NCI-H2171 treated with DMSO at 0.1 percent for 48 hours (cell line): ENCODE measurements at regions not wholly inside any gene's neighbourhood (a gene's known extent, or its start where the extent isn't known, plus 50 kb on each side); places are given as distances from the start of the nearest gene placed in this dataset.
"Not testable (repeated sequence)": the region's sequence is repeated elsewhere in the genome, so short reads cannot be mapped to it uniquely, and the experiment has no call there.

Experiments
- DNase-seq: peaks from one replicate; lab custom pipeline; 2025; lab: John Stamatoyannopoulos, UW

DNA sequence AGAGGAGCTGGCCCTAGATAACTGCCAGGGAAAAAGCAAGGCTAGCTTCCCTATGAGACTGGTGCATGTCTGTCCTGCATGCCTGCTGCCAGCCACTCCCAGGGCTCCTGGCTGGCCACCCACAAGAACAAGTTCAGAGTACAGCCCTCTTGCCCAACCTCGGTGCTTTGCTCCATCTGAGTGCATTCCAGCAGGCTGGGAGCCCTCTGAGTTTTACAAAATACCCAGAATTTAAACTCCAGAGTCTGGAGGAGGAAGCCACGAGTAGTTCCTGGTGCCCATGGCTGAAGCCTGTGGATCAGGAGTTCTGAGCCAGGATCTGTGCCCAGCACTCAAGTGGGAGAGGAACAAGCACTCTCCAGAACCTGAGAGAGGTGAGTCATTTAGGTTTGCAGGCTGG lies 111.6 kb downstream of the MAGEE2 start:
- DNase-seq = no peak

DNA sequence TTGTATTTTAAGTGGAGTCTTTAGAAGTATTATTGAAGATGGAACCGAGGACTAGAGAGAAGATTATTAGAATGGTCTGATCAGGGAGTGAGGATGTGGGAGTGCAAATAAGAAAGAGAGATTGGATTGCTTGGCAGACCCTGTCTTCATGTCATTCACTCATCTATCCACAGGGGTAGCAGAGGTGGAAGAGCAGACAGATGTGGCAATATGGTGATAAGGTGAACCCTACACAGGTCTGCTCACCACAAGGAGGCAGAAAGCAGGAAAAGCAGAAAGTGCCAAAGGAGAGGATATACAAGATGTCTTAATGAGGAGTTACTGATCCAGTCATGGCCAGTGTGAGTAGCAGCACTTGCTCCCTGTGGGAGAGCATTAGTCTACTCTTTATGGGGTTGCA lies 129.4 kb downstream of the MAGEE2 start:
- no peak for DNase-seq

DNA sequence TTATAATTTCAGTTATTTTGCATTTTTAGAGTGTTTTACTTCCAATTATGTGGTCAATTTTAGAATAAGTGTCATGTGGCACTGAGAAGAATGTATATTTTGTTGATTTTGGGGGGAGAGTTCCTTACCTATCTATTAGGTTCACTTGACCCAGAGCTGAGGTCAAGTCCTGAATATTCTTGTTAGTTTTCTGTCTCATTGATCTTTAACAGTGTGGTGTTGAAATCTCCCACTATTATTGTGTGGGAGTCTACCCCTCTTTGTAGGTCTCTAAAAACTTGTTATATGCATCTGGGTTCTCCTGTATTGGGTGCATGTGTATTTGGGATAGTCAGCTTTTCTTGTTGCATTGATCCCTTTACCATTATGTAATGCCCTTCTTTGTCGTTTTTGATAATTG lies 127.0 kb upstream of the ZDHHC15 start:
- no peak for DNase-seq

DNA sequence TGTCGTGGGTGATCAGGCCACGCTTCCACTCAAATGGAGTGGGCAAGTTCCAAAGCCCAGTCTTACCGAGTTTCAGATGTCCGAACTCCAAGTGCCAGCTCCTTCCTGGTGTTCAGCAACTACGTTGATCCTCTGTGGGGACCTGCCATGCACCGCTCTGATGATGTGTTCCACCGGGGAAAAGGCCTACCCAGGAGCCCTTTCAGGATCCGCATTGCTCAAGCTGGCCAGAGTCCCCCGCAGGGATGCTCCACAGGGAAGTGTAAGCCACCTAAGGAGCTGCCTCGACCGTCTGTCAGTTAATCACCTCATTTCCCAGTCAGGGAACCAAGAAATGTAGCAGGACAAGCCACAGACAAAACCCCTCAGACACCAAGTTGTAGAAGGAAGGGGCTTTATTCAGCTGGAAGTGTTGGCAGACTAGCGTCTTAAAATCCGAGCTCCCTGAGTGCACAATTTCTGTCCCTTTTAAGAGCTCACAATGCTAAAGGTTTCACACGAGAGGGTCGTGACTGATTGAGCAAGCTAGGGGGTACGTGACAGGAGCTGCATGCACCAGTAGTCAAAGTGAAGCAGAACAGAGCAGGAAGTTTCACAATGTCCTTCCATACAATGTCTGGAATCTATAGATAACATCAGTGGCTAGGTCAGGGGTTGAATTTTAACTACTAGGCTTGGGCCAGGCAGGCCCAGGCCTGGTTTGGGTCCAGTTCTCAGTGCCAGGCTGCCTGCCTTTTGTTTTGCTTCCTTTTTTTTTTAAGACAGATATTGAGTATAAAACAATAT lies 126.2 kb upstream of the ZDHHC15 start:
- DNase-seq = no peak

DNA sequence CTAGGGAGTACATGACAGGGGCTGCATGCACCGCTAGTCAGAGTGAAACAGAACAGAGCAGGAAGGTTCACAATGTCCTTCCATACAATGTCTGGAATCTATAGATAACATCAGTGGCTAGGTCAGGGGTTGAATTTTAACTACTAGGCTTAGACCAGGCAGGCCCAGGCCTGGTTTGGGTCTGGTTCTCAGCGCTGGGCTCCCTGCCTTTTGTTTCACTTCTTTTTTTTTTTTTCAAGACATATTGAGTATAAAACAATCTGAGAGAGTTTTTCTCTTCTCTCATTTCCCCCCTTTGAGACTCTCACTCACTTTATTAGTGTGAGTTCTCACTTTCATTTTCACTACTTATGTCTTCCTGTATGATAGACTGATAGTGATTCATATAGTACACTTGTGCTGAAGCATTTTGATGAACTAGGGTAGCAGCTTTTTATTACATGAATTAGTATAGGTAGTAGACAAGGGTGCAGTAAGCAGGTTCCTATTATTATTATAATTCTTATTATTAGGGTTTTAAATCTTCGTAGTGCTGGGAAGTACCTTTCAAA lies 120.0 kb upstream of the ZDHHC15 start:
- no peak for DNase-seq

DNA sequence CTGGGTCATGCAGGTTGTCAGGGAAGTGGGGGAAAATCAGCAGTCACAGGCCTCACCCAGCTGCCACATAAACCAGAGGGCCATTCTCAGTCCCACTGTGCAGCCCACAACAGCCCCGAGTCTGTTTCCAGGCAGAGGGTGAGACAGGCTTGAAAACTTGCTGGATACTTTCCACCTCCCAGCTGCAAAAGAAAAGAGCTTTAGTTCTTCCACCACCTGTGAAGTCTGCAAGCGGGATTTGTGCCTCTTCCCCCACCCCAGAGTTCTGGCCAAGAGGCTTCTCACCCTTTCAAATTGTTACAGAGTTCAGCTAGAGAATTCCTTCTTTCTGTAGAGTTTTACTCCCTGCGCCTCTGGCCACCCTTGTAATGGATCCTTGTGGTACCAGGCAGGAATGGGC lies 115.5 kb upstream of the ZDHHC15 start:
- DNase-seq = no peak

DNA sequence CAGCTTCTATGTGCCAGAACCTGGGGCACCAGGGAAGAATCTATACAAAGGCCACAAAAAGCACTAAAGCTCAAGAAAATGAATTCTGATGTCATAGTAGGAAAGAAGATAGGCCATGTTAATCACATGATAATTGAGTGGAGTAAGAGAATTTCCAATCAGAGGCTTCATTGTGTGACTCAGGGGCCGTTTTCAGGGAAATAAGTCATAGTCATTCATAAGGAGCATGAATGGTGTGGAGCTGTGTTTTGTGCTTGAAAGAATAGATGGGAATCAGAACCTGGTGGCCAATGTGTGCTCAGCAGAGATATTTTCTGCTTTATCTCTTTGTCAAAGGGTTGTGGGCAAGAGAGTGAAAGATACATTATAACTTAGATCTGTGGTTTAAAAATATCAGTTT lies 102.4 kb upstream of the ZDHHC15 start:
- no peak for DNase-seq

DNA sequence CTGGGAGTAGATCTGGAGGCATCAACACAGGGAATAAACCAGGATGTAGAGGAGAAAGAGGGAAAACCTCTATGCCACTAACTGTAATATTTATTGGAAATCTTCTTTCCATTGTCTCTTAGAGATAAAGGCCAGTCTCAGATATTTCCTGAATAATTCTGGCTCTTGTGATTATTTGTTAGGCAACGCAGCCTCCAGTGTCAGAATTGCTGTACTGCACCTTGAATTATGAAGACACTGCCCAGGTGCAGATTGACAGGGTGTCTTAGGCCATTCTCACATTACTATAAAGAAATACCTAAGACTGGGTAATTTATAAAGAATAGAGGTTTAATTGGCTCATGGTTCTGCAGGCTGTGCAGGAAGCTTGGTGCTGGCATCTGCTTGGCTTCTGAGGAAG lies 100.7 kb upstream of the ZDHHC15 start:
- DNase-seq = no peak

DNA sequence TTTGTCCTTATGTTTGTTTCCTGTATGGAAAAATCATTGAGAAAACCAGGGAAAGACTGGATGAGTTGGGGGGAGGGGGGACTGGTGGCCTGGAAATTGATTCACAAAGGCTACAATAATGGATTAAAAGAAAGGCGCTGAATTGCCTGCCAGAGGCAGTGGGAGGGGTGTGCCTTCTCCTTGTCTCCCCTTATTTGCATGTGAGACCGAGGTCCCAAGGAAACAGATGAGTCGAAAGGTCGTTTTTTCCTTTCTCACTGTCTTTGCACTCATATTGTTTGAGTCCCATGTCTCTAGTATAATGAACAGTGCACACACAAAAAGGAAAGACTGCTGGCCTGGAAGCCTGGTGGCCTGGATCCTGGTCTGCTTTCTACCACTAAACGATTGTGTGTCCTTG lies 86.6 kb upstream of the ZDHHC15 start:
- DNase-seq = no peak

DNA sequence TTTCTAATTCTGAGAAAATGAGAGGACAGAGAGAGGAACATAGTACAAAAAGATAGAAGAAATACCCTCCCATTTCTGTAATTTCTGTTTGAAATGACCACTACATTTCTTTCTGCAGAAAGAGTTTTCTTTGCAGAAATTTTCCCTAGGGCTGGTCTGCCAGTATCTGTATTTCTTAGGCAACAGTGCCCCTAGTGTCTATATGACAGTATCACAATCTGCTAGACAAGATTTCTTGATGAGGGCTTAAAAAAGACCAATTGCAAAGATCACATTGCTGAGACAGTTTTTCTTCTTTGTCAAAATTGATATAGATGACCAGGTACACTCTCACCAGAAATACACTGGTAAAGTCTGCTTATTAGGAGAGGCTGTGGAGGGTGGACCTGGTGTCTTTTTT lies 81.0 kb upstream of the ZDHHC15 start:
- DNase-seq = peak; percentile 7

DNA sequence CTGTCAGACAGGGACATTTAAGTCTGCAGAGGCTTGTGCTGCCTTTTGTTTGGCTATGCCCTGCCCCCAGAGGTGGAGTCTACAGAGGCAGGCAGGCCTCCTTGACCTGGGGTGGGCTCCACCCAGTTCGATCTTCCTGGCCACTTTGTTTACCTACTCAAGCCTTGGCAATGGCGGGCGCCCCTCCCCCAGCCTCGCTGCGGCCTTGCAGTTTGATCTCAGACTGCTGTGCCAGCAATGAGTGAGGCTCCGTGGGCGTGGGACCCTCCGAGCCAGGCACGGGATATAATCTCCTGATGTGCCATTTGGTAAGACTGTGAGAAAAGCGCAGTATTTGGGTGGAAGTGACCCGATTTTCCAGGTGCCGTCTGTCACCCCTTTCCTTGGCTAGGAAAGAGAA lies 79.2 kb upstream of the ZDHHC15 start:
- not testable (repeated sequence) for DNase-seq

DNA sequence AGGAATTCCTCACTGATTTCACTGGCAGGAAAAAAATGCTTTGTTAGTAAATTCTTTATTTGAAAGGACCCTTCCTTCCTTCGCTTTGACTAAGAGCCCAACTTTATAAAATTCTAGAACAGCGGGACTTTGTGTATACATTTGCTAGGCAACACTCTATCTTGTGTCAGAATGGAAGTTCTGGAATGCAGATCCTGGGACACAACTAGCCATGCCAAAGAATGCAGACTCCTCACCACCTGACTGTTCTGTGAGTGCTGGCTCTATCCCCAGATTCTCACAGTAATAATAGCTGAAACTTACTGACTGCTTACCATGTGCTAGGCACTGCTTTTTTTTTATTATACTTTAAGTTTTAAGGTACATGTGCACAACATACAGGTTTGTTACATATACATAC lies 73.3 kb upstream of the ZDHHC15 start:
- no peak for DNase-seq

DNA sequence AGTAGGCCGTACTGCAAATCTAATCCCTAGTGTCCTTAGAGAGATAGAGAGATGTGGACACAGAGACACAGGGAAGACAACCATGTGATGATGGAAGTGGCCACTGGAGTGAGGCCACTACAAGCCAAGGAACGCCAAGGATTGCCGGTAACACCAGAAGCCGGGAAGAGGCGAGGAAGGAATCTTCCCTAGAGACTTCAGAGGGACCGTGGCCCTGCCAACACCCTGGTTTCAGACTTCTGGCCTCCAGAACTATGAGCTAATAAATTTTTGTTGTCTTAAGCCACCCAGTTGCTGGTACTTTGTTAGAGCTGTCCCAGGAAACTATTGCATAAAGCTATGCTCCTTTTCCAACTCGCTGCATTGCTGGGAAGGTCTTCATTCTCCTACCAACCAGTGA lies 70.3 kb upstream of the ZDHHC15 start:
- DNase-seq = not testable (repeated sequence)

DNA sequence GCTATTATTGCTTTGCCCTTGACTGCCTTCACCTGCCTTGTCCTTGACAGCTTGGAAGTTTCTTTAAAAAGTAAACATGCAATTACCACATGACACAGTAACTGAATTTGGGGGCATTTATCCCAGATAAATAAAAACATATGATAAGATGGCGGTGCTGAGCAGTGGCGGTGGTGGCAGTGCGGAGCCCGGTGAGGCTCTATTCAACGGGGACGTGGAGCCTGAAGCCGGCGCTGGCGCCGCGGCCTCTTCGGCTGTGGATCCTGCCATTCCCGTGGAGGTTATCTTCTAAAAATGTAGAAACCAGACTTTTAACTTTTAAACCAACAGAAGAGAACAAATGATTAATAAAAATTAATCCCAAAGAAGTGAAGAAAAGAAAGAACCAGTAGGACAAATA lies 59.7 kb upstream of the ZDHHC15 start:
- DNase-seq = no peak
